Stimulated activated naive CD8-positive, alpha-beta T cell treated with anti-CD3 and anti-CD28 coated beads, Interleukin-15, amount 100 ng/mL, for 72 hours (primary cell): ENCODE measurements at regions not wholly inside any gene's neighbourhood (a gene's known extent, or its start where the extent isn't known, plus 50 kb on each side); places are given as distances from the start of the nearest gene placed in this dataset.

ENCODE experiments used
- ATAC-seq: fragments of 150-1000 bp; cut with Tn5 transposase; 2 replicates; pipeline ENCODE4 v1.10.0; 2021; ENCODE audit warnings: mild to moderate bottlenecking, moderate library complexity
- DNase-seq, 2 donors: peaks; one replicate each; pipeline ENCODE4 v3.0.0; 2021 to 2022
- H3K27ac Mint-ChIP-seq, 2 donors: one replicate each; pipeline ENCODE4 v1.8.0; 2022; ENCODE audit warnings: mild to moderate bottlenecking in 2 of 2, mixed read lengths in 2 of 2, moderate library complexity in 2 of 2
- H3K27me3 Mint-ChIP-seq: one replicate; pipeline ENCODE4 v1.8.0; 2022; ENCODE audit warnings: mixed read lengths
- H3K4me1 Mint-ChIP-seq: one replicate; pipeline ENCODE4 v1.8.0; 2022; ENCODE audit warnings: mild to moderate bottlenecking, mixed read lengths
- H3K4me3 Mint-ChIP-seq, 2 donors: one replicate each; pipeline ENCODE4 v1.8.0; 2022; ENCODE audit warnings: mild to moderate bottlenecking in 2 of 2, mixed read lengths in 2 of 2, moderate library complexity in 1 of 2
- H3K9me3 Mint-ChIP-seq, 2 donors: one replicate each; pipeline ENCODE4 v1.8.0; 2022; ENCODE audit warnings: mixed read lengths in 2 of 2

GRCh38 chr11:133692126-133692934 is 153.0 kb downstream of the SPATA19 start:
- H3K27ac Mint-ChIP-seq = no peak overlapping the region
- ATAC-seq (no peak), DNase-seq (no peak)
- H3K4me3 Mint-ChIP-seq = no peak overlapping the region
- H3K27me3 Mint-ChIP-seq = no peaks in the 10 kb centered on the region
- no peaks in the 10 kb centered on the region for H3K4me1 Mint-ChIP-seq
- no peaks in the 10 kb centered on the region for H3K9me3 Mint-ChIP-seq

- Mint-ChIP-seq H3K27ac (no peak overlapping the region), H3K4me1 (no peaks in the 10 kb centered on the region), H3K4me3 (no peak overlapping the region), H3K27me3 (peaks cover 17% of the 10 kb centered on the region), H3K9me3 (no peaks in the 10 kb centered on the region)
- no peak for ATAC-seq
- DNase-seq = no peak
These were observed 155.5 kb upstream of the OPCML start for GRCh38 chr11:133687781-133688180.

DNA sequence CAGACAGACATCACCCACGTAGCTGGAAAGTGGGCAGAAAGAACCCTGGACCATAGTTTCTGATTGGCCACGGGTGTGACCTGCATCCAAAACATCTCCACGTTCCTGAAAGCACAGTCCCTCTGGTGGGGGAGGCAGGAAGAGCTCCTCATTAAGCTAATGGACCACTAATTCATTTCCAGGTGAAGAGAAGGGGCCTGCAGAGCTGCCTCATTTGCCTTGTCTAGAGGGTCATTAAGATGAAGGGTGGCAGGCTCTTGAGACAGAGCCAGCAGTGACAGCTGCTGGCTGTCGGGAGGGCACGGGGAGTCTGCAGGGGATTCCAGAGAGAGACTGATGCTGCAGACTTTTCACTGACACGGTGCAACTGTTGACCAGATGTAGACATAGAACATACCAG is 149.6 kb upstream of the OPCML start:
- no peak overlapping the region for H3K4me3 Mint-ChIP-seq
- ATAC-seq (no peak), DNase-seq (no peak)
- H3K4me1 Mint-ChIP-seq = no peaks in the 10 kb centered on the region
- no peaks in the 10 kb centered on the region for H3K9me3 Mint-ChIP-seq
- no peak overlapping the region for H3K27ac Mint-ChIP-seq
- H3K27me3 Mint-ChIP-seq = peaks cover 47% of the 10 kb centered on the region

DNA sequence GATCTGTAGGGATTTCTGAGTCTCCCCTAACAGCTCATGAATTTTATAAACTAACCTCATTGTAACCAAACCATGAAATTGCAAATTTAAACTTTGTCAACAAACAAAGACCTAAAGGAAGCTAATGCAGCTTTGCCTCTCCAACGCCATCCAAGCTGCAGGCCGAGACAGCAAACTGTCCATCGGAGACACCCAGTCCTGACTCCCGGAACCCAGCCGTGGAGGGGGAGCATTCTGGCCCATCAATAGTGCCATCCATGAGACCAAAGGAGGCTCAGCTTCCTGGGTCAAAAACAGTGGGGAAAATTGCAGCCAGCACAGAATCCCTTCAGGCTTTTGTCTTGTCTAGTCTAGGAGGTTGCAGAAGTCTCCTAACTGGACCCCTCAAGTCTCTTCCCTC is 147.6 kb upstream of the OPCML start:
- no peak overlapping the region for H3K4me3 Mint-ChIP-seq
- no peaks in the 10 kb centered on the region for H3K9me3 Mint-ChIP-seq
- no peak overlapping the region for H3K27ac Mint-ChIP-seq
- peaks cover 47% of the 10 kb centered on the region for H3K27me3 Mint-ChIP-seq
- DNase-seq (no peak), ATAC-seq (no peak)
- no peaks in the 10 kb centered on the region for H3K4me1 Mint-ChIP-seq

DNA sequence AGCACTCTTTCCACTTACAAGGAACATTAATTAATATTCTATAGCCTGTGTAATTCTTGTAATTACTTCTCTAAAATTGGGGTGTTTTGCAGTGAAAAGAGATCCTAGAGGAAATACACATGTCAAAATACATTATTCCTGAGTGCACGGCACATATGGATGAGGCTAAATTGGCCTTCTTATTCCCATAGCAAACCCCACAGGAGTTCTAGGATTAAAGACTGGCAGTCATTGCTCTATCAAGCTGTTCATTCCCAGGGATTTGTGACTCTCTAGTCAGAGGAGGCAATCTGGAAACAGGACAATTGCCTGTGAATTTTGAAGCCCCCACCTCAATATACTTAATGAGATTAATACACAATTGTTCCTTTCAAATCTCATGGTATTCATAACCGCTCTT is 145.9 kb upstream of the OPCML start:
- Mint-ChIP-seq H3K9me3 (no peaks in the 10 kb centered on the region), H3K27ac (no peak overlapping the region), H3K27me3 (peaks cover 37% of the 10 kb centered on the region), H3K4me1 (no peaks in the 10 kb centered on the region), H3K4me3 (no peak overlapping the region)
- DNase-seq (no peak), ATAC-seq (no peak)

GRCh38 chr11:133677387-133677786 is 145.1 kb upstream of the OPCML start:
- no peak for DNase-seq
- Mint-ChIP-seq H3K27me3 (peaks cover 32% of the 10 kb centered on the region), H3K9me3 (no peaks in the 10 kb centered on the region), H3K4me3 (no peak overlapping the region), H3K27ac (no peak overlapping the region), H3K4me1 (no peaks in the 10 kb centered on the region)
- ATAC-seq = no peak

DNA sequence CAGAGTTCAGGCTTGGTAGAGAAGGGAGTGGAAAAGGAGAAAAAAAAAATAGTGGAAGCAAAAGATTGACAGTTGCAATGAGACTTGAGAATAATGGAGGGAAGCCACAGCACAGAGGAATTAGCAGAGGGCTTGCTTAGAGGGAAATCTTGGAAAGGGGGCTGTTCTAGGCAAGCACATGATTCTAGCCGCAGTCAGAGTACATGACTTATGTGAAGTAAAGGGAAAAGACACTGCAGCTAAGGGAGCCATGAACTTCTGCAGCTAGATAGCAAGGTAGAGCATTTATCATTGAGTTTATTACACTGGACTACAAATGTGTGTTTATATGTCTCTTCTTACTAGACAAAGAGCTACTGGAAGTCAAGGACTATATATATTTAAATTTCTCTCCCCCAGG is 144.0 kb upstream of the OPCML start:
- ATAC-seq = no peak
- Mint-ChIP-seq H3K4me3 (no peak overlapping the region), H3K27me3 (peaks cover 23% of the 10 kb centered on the region), H3K4me1 (no peaks in the 10 kb centered on the region), H3K9me3 (no peaks in the 10 kb centered on the region), H3K27ac (no peak overlapping the region)
- DNase-seq = no peak

- ATAC-seq (no peak), DNase-seq (no peak)
- Mint-ChIP-seq H3K9me3 (no peaks in the 10 kb centered on the region), H3K27ac (no peak overlapping the region), H3K4me1 (no peaks in the 10 kb centered on the region), H3K4me3 (no peak overlapping the region), H3K27me3 (no peaks in the 10 kb centered on the region)
These were observed 137.2 kb upstream of the OPCML start for GRCh38 chr11:133669371-133670053.

GRCh38 chr11:133663135-133663985 is 131.1 kb upstream of the OPCML start:
- DNase-seq (no peak), ATAC-seq (no peak)
- H3K27ac Mint-ChIP-seq = no peak overlapping the region
- H3K4me1 Mint-ChIP-seq = no peaks in the 10 kb centered on the region
- H3K4me3 Mint-ChIP-seq = no peak overlapping the region
- peaks cover 7% of the 10 kb centered on the region for H3K27me3 Mint-ChIP-seq
- no peaks in the 10 kb centered on the region for H3K9me3 Mint-ChIP-seq

DNA sequence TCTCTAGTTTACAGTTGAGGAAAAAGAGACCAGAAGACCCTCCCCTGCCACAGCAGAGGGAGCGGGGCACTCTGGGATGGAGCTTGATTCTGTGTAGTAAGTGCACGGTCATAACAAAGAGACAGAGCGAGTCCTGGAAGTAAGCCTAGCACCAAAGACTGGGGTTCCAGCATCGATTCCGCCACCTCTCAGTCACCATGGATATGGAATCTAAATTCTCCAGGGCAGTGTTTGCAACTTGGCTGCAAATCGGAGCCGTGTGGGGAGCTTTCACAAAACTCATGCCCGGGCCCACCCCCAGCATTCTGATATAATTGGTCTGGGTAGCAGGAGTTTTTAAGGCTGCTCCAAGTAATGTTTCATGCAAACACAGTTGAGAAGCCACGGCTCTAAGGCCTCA is 129.5 kb upstream of the OPCML start:
- no peak for ATAC-seq
- DNase-seq = no peak
- Mint-ChIP-seq H3K27me3 (peaks cover 7% of the 10 kb centered on the region), H3K4me1 (no peaks in the 10 kb centered on the region), H3K9me3 (peaks cover 0 to 7% of the 10 kb centered on the region in 2 donors), H3K4me3 (no peak overlapping the region), H3K27ac (no peak overlapping the region)

DNA sequence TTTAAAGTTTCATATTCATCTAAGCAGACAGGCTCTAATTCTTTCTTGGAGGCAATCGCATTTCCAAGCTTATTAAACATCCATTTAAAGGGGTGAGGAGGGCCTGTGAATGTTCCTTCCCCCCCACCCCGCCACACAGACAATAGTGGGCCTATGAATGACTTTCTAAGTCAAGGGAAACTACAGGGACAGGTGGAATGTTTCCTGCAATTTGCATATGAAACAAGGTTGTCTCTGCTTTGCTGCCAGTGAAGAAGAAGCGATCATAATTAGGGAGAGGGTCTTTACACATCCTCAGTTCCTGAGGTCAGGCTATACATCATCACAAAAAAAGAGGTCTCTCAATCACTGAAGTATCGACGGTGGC is 127.9 kb upstream of the OPCML start:
- peaks cover 0 to 9% of the 10 kb centered on the region in 2 donors for H3K9me3 Mint-ChIP-seq
- peak overlapping the region in 1 of 2 donors; percentile 21 for H3K27ac Mint-ChIP-seq
- H3K4me1 Mint-ChIP-seq = no peaks in the 10 kb centered on the region
- ATAC-seq = no peak
- H3K27me3 Mint-ChIP-seq = peaks cover 7% of the 10 kb centered on the region
- no peak for DNase-seq
- H3K4me3 Mint-ChIP-seq = no peak overlapping the region

DNA sequence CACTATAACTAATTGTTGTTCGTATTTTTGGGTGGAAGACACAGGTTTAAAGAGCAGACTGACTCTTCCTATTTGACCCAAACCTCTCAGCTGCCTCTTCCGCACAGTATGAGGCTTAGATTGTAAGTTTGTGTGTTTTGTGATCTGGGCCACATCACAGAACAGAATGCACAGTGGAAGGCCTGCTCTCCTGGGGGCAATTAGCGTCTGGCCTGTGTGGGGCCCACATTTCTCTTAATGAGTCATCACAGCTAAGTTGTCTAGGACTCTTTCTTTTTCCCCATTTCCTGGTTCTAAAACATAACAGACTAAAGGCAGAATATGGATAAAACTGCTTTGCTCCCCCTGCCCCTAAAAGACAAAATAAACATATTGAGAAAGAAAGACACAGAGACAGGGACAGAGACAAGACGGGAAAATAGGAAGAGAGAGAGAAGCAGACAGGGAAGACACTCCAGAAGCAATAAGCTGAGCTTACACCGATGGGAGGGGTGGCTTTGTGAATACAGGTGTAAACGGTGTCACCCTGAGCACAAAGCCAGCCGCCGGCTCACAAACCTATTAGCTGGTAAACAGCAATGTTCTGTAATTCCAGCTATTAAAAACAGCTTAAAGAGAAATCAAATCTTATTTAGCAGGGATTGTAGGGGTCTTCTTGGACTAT is 127.4 kb upstream of the OPCML start:
- H3K4me1 Mint-ChIP-seq = no peaks in the 10 kb centered on the region
- peaks cover 7% of the 10 kb centered on the region for H3K27me3 Mint-ChIP-seq
- DNase-seq = no peak
- no peak for ATAC-seq
- H3K4me3 Mint-ChIP-seq = no peak overlapping the region
- no peak overlapping the region for H3K27ac Mint-ChIP-seq
- peaks cover 0 to 9% of the 10 kb centered on the region in 2 donors for H3K9me3 Mint-ChIP-seq

DNA sequence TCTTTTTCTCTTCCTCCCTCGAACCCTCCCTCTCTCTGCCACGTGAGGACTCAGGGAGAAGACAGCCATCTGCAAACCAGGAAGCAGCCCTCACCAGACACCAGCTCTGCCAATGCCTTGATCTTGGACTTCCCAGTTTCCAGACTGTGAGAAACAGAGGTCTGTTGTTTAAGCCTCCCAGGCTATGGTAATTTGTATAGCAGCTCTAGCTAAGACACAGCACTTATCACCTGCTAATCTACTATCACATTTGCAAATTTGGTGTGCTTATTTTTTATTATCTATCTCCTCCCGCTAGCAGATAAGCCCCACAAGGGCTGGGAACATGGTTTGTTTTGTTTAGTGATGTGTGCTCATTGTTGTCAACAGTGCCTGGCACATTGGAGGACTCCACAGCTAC is 124.8 kb upstream of the OPCML start:
- H3K27me3 Mint-ChIP-seq = no peaks in the 10 kb centered on the region
- H3K4me3 Mint-ChIP-seq = no peak overlapping the region
- no peak for DNase-seq

DNA sequence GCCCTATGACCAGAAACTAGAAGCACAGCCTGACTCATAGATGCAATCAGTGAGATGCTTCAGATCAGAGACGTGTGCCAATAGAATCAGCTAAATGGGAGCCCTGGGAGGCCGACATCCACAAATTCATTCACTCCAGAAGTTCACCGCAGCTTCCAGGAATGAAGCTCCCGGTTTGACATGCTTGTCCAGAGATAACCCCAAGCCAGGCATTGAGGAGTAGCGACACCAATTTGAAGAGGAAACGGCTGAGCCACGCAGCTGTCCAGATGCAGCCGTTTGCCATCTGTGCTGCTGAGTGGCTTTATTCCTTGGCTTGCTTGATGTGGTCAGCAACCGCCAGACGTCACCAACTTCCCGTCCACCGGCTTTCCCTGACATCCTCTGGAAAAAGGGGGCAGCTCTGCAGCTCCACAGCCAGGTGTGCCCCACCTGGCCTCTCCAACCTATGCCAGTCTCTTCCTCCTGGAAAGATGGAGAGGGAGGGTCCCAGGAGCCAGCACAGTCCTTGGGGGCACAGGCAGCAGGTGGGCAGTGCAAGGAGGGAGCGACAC is 123.9 kb upstream of the OPCML start:
- Mint-ChIP-seq H3K9me3 (peaks cover 0 to 9% of the 10 kb centered on the region in 2 donors), H3K27me3 (no peaks in the 10 kb centered on the region), H3K4me1 (no peaks in the 10 kb centered on the region), H3K4me3 (no peak overlapping the region), H3K27ac (no peak overlapping the region)
- DNase-seq (no peak), ATAC-seq (no peak)

More for the DNA sequence above, 124.8 kb upstream of the OPCML start:
- Mint-ChIP-seq H3K9me3 (peaks cover 0 to 9% of the 10 kb centered on the region in 2 donors), H3K27ac (peak overlapping the region in 1 of 2 donors; percentile 49), H3K4me1 (no peaks in the 10 kb centered on the region)
- no peak for ATAC-seq

GRCh38 chr11:133654630-133655212 is 122.4 kb upstream of the OPCML start:
- no peaks in the 10 kb centered on the region for H3K4me1 Mint-ChIP-seq
- no peak overlapping the region for H3K4me3 Mint-ChIP-seq
- peaks cover 0 to 9% of the 10 kb centered on the region in 2 donors for H3K9me3 Mint-ChIP-seq
- ATAC-seq = no peak
- H3K27ac Mint-ChIP-seq = no peak overlapping the region
- H3K27me3 Mint-ChIP-seq = no peaks in the 10 kb centered on the region
- no peak for DNase-seq
